ENCODE measurements at regions not wholly inside any gene's neighbourhood (a gene's known extent, or its start where the extent isn't known, plus 50 kb on each side); places are given as distances from the start of the nearest gene placed in this dataset.

GRCh38 chr4:16437836-16438235 is 211.6 kb upstream of the TAPT1 start:
- no peaks in the 10 kb centered on the region for H3K27me3 ChIP-seq (ENCODE audit: control insufficient read depth, extremely low read depth, insufficient read depth, low read length)
- TF ChIP-seq CTCF (optimal IDR thresholded peaks at IDR 0.05 in 1 of 3, IDR thresholded peaks at IDR 0.05 in 1 of 3, conservative IDR thresholded peaks at IDR 0.05 in 1 of 3; ENCODE audit: extremely low read depth in 1 of 3, insufficient read depth in 2 of 3, low read length in 3 of 3) = no peak
- no peak for TF ChIP-seq EZH2 (IDR thresholded peaks at IDR 0.05; ENCODE audit: low read length)
- no peaks in the 10 kb centered on the region for H3K4me1 ChIP-seq (ENCODE audit: control insufficient read depth, extremely low read depth, insufficient read depth, low read length)
- no peaks in the 10 kb centered on the region for H3K9me3 ChIP-seq (ENCODE audit: control insufficient read depth, low read depth, low read length)
- no peak for FAIRE-seq
- H3K4me3 ChIP-seq (ENCODE audit: control insufficient read depth in 2 of 3, extremely low read depth in 1 of 3, insufficient read depth in 2 of 3, low read depth in 1 of 3, low read length in 3 of 3) = no peak overlapping the region
- dilution Hi-C loops (cut with MboI; ENCODE audit: extremely low pct_ligation_motif_present, low sequenced_read_pairs) = no loop called here
- no peak overlapping the region for H3K4me2 ChIP-seq (ENCODE audit: control insufficient read depth, extremely low read depth, insufficient read depth, low read depth, low read length)
- no peaks in the 10 kb centered on the region for H3K79me2 ChIP-seq (ENCODE audit: control insufficient read depth, insufficient read depth, low read length)
- H3K9me1 ChIP-seq (ENCODE audit: control insufficient read depth, extremely low read depth, insufficient read depth, low read length) = no peaks in the 10 kb centered on the region
- H3K36me3 ChIP-seq (ENCODE audit: control insufficient read depth in 2 of 2, extremely low read depth in 1 of 2, insufficient read depth in 2 of 2, low read length in 2 of 2) = no peaks in the 10 kb centered on the region
- no peak for DNase-seq (ENCODE audit: low read depth, low spot score)
- H4K20me1 ChIP-seq (ENCODE audit: control insufficient read depth, extremely low read depth, insufficient read depth, low read length) = no peaks in the 10 kb centered on the region
- H2AFZ ChIP-seq (ENCODE audit: control insufficient read depth, low read length) = no peak overlapping the region
- H3K27ac ChIP-seq (ENCODE audit: control insufficient read depth, insufficient read depth, low read length) = no peak overlapping the region
- H3K9ac ChIP-seq (ENCODE audit: control insufficient read depth, extremely low read depth, insufficient read depth, low read length) = no peak overlapping the region

DNA sequence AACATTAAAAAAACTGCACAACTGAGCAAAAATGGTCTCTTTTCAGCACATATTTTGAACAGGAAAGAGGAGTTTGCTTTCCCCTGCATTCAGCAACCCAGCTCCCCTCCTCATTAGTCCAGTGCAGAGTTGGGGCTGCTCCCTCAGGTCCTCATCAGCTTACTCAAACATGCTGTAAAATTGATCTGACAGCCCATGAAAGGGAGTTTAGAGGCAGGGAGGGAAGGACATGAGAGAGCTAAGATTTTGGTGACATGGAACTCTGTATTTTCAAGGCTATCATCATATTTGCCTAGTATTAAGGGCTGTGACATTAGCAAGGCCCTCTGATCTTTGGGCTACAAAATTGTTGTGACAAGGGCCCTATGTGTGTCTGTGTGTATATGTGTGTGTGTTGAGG is 205.6 kb upstream of the TAPT1 start:
- FAIRE-seq = no peak
- dilution Hi-C loops (cut with MboI; ENCODE audit: extremely low pct_ligation_motif_present, low sequenced_read_pairs) = no loop called here
- H3K4me2 ChIP-seq (ENCODE audit: control insufficient read depth, extremely low read depth, insufficient read depth, low read depth, low read length) = no peak overlapping the region

More for the DNA sequence above, 205.6 kb upstream of the TAPT1 start:
- no peaks in the 10 kb centered on the region for H3K36me3 ChIP-seq (ENCODE audit: control insufficient read depth in 2 of 2, extremely low read depth in 1 of 2, insufficient read depth in 2 of 2, low read length in 2 of 2)
- no peak overlapping the region for H3K4me3 ChIP-seq (ENCODE audit: control insufficient read depth in 2 of 3, extremely low read depth in 1 of 3, insufficient read depth in 2 of 3, low read depth in 1 of 3, low read length in 3 of 3)
- no peaks in the 10 kb centered on the region for H3K4me1 ChIP-seq (ENCODE audit: control insufficient read depth, extremely low read depth, insufficient read depth, low read length)
- no peak for DNase-seq (ENCODE audit: low read depth, low spot score)
- no peak overlapping the region for H3K27ac ChIP-seq (ENCODE audit: control insufficient read depth, insufficient read depth, low read length)
- no peaks in the 10 kb centered on the region for H3K27me3 ChIP-seq (ENCODE audit: control insufficient read depth, extremely low read depth, insufficient read depth, low read length)
- no peaks in the 10 kb centered on the region for H3K9me3 ChIP-seq (ENCODE audit: control insufficient read depth, low read depth, low read length)
- H3K9ac ChIP-seq (ENCODE audit: control insufficient read depth, extremely low read depth, insufficient read depth, low read length) = no peak overlapping the region
- H2AFZ ChIP-seq (ENCODE audit: control insufficient read depth, low read length) = no peak overlapping the region
- H3K79me2 ChIP-seq (ENCODE audit: control insufficient read depth, insufficient read depth, low read length) = no peaks in the 10 kb centered on the region
- TF ChIP-seq EZH2 (IDR thresholded peaks at IDR 0.05; ENCODE audit: low read length) (no peak), CTCF (optimal IDR thresholded peaks at IDR 0.05 in 1 of 3, IDR thresholded peaks at IDR 0.05 in 1 of 3, conservative IDR thresholded peaks at IDR 0.05 in 1 of 3; ENCODE audit: extremely low read depth in 1 of 3, insufficient read depth in 2 of 3, low read length in 3 of 3) (no peak)
- H4K20me1 ChIP-seq (ENCODE audit: control insufficient read depth, extremely low read depth, insufficient read depth, low read length) = no peaks in the 10 kb centered on the region
- no peaks in the 10 kb centered on the region for H3K9me1 ChIP-seq (ENCODE audit: control insufficient read depth, extremely low read depth, insufficient read depth, low read length)
